GM19324 (cell line): ENCODE measurements at regions not wholly inside any gene's neighbourhood (a gene's known extent, or its start where the extent isn't known, plus 50 kb on each side); places are given as distances from the start of the nearest gene placed in this dataset.
"Not testable (repeated sequence)": the region's sequence is repeated elsewhere in the genome, so short reads cannot be mapped to it uniquely, and the experiment has no call there.

Experiments
- ATAC-seq: cut with Tn5 transposase; IDR thresholded peaks from one replicate; pipeline ENCODE4 v1.9.1; 2021; ENCODE audit warnings: mild to moderate bottlenecking, moderate library complexity; ENCODE audit not compliant: unreplicated experiment, low FRiP score

- ATAC-seq = no peak
These were observed 289.8 kb downstream of the HS3ST3B1 start for GRCh38 chr17:14590459-14591250.

- ATAC-seq = no peak
These were observed 284.2 kb downstream of the HS3ST3B1 start for GRCh38 chr17:14585099-14585498.

GRCh38 chr17:14582996-14583395, 282.1 kb downstream of the HS3ST3B1 start:
- ATAC-seq = no peak

GRCh38 chr17:14581186-14581830, 280.4 kb downstream of the HS3ST3B1 start:
- ATAC-seq = no peak

- ATAC-seq = no peak
These were observed 279.6 kb downstream of the HS3ST3B1 start for GRCh38 chr17:14580499-14580898.

- ATAC-seq = no peak
These were observed 278.8 kb downstream of the HS3ST3B1 start for GRCh38 chr17:14579716-14580115.

- ATAC-seq = no peak
These were observed 274.6 kb downstream of the HS3ST3B1 start for GRCh38 chr17:14575471-14575953.

GRCh38 chr17:14560325-14560724, 259.4 kb downstream of the HS3ST3B1 start:
- not testable (repeated sequence) for ATAC-seq

- ATAC-seq = no peak
These were observed 258.6 kb downstream of the HS3ST3B1 start for GRCh38 chr17:14559264-14560119.

- ATAC-seq = no peak
These were observed 256.6 kb downstream of the HS3ST3B1 start for GRCh38 chr17:14557480-14557879.

GRCh38 chr17:14553847-14554246, 253.0 kb downstream of the HS3ST3B1 start:
- ATAC-seq = no peak

GRCh38 chr17:14552306-14552705, 251.4 kb downstream of the HS3ST3B1 start:
- no peak for ATAC-seq

- ATAC-seq = no peak
These were observed 246.7 kb downstream of the HS3ST3B1 start for GRCh38 chr17:14547556-14547955.

- no peak for ATAC-seq
These were observed 246.1 kb downstream of the HS3ST3B1 start for GRCh38 chr17:14547016-14547415.

GRCh38 chr17:14545156-14545906, 244.4 kb downstream of the HS3ST3B1 start:
- ATAC-seq = no peak

- ATAC-seq = no peak
These were observed 240.8 kb downstream of the HS3ST3B1 start for GRCh38 chr17:14541714-14542113.

- no peak for ATAC-seq
These were observed 238.9 kb downstream of the HS3ST3B1 start for GRCh38 chr17:14539801-14540200.

GRCh38 chr17:14532242-14532641, 231.4 kb downstream of the HS3ST3B1 start:
- not testable (repeated sequence) for ATAC-seq

- no peak for ATAC-seq
These were observed 224.9 kb downstream of the HS3ST3B1 start for GRCh38 chr17:14525551-14526455.
